ENCODE measurements at regions not wholly inside any gene's neighbourhood (a gene's known extent, or its start where the extent isn't known, plus 50 kb on each side); places are given as distances from the start of the nearest gene placed in this dataset.

DNA sequence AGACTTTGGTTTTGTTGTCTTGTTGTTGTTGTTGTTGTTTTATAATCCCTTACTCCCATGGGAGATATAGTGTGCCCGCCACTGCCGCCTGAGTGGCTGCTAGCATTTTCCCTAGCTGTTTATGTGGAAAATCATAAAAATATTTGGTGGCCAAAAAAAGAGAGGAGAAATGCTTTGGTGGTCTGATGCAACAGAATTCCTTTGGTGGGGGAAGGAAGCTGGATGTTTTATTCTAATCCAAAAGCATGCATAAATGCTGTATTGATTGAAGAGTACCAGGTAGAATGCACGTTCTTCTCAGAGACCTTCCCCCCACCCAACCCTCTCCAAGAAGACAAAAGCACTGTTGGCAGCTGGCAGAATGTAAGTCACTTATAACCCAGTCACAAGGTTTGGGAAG is 93.2 kb downstream of the C17orf67 start:
- Histone ChIP-seq H3K14ac (replicated peaks; ENCODE audit: low read depth, low read length) (no peak overlapping the region), H2BK120ac (ENCODE audit: low read depth, low read length) (0 out of 2 replicates have a peak overlapping the region, but pooled peaks have one; percentile 54), H2AK9ac (replicated peaks; ENCODE audit: low read depth, low read length, poor library complexity) (no peak overlapping the region), H4K20me1 (ENCODE audit: insufficient read depth, low read length) (no peaks in the 10 kb centered on the region), H3K4me3 (ENCODE audit: insufficient read depth, low read depth, low read length) (no peak overlapping the region), H3K23ac (ENCODE audit: low read depth, low read length) (no peak overlapping the region), H3K79me1 (ENCODE audit: low read depth in 1 of 2, low read length in 2 of 2) (no peaks in the 10 kb centered on the region), H3K9me1 (ENCODE audit: insufficient read depth, low read length) (peaks cover 4% of the 10 kb centered on the region; the same call in 1 of the 2 replicates), H3K9me3 (ENCODE audit: control insufficient read depth, insufficient read depth, low read length) (peaks cover 2% of the 10 kb centered on the region; the same call in 1 of the 2 replicates), H2AK5ac (ENCODE audit: low read depth, low read length) (no peak overlapping the region), H2AFZ (replicated peaks; ENCODE audit: low read length, poor library complexity) (no peak overlapping the region), H3K18ac (ENCODE audit: low read depth, low read length) (no peak overlapping the region), H2BK5ac (ENCODE audit: low read depth, low read length, poor library complexity, severe bottlenecking) (no peak overlapping the region), H4K5ac (ENCODE audit: low read depth, low read length) (no peak overlapping the region), H3K56ac (ENCODE audit: extremely low read depth, insufficient read depth, low read length) (no peak overlapping the region), H3K27ac (ENCODE audit: insufficient read depth, low read length) (no peak overlapping the region), H3K4ac (ENCODE audit: low read depth, low read length) (peak overlapping the region; percentile 24; the same call in 1 of the 2 replicates), H2BK20ac (ENCODE audit: low read depth, low read length) (peak overlapping the region; percentile 34; the same call in 1 of the 2 replicates), H3K27me3 (ENCODE audit: control insufficient read depth, insufficient read depth, low read length) (no peaks in the 10 kb centered on the region), H2BK15ac (ENCODE audit: low read depth, low read length) (0 out of 3 replicates have a peak overlapping the region, but pooled peaks have one; percentile 43), H3K36me3 (ENCODE audit: control insufficient read depth, insufficient read depth, low read length) (no peaks in the 10 kb centered on the region), H3K4me1 (ENCODE audit: control insufficient read depth, insufficient read depth, low read length) (peaks cover 17% of the 10 kb centered on the region), H4K8ac (ENCODE audit: low read depth in 2 of 2, low read length in 2 of 2) (peak overlapping the region in 1 of 2 experiments; percentile 14; a peak in 1 of 4 replicates), H3K9ac (ENCODE audit: low read depth, low read length) (no peak overlapping the region), H3K4me2 (ENCODE audit: low read depth, low read length) (no peak overlapping the region; the same call in 1 of the 2 replicates), H4K91ac (ENCODE audit: insufficient read depth, low read depth, low read length) (peak overlapping the region; percentile 34; the same call in 1 of the 2 replicates)
- intact Hi-C loops (cut with micrococcal nuclease) (no loop called here), in situ Hi-C loops (cut with MboI; ENCODE audit: low sequenced_read_pairs) (no loop called here), dilution Hi-C loops (cut with HindIII; ENCODE audit: low sequenced_read_pairs, unreplicated experiment) (no loop called here)
- peak; percentile 58; the same call in 1 of the 2 replicates for TF ChIP-seq MAZ (IDR thresholded peaks at IDR 0.05; ENCODE audit: borderline replicate concordance, low read depth, low read length)
- TF ChIP-seq POLR2A (IDR thresholded peaks at IDR 0.05; ENCODE audit: low read depth, low read length) = no peak
- peak; percentile 41 for TF ChIP-seq CEBPB (IDR thresholded peaks at IDR 0.05; ENCODE audit: low read depth, low read length)
- DNase-seq (no peak), ATAC-seq (ENCODE audit: low read depth) (0 out of 2 replicates have a peak, but pooled peaks have one; percentile 5)
- POLR2A ChIA-PET (ENCODE audit: unreplicated experiment) = no interaction called here
- BruUV-seq (replicated peaks) = no TSS peak
- WGBS, 2 experiments (ENCODE audit: extremely low coverage in 2 of 2, insufficient read length in 1 of 2) = no CpG with 5 or more reads among the region's 3 CpGs
- CTCF ChIA-PET = interaction anchor here (1.2 kb wide), 1 partner anchor 10 kb away, joined by 5 read pairs; no protein-coding TSS in a partner anchor

All from IMR-90 (cell line).